ENCODE measurements at regions not wholly inside any gene's neighbourhood (a gene's known extent, or its start where the extent isn't known, plus 50 kb on each side); places are given as distances from the start of the nearest gene placed in this dataset.
"Not testable (repeated sequence)": the region's sequence is repeated elsewhere in the genome, so short reads cannot be mapped to it uniquely, and the experiment has no call there.

DNA sequence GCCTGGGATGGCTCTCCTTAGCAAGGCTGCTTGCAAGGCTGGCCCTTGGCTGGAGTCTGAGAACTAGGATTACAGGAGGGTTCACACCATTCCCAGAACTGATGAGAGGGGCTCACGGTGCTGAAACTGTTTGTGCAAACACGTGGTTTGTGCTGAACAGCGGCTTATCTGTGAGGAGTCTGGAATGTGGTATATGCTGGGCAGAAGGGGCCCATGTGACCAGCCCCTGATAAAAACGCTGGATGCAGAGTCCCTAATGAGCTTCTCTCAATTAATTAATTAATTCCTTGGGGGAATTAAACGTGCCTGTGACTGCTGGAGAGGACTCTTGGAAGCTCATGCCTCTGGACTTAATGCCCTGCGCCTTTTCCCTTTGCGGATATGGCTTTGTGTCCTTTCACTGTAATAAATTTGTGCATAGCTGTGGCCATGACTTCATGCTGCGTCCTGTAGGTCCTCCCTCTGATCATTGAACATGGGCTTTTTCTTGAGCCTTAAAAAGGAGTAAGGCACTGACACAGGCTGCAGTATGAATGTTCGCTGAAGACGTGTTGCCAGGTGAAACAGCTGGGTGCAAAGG is 109.7 kb downstream of the CDRT15L2 start:
- not testable (repeated sequence) for TF ChIP-seq EZH2 (IDR thresholded peaks at IDR 0.05); POLR2AphosphoS5 (IDR thresholded peaks at IDR 0.05; ENCODE audit: borderline replicate concordance, low read depth, low read length); FOXP2 (optimal IDR thresholded peaks at IDR 0.05; ENCODE audit: control extremely low read depth, extremely low read length, insufficient read depth)

All from SK-N-MC (cell line).